Heart right ventricle (tissue), 16 donors: ENCODE measurements at regions not wholly inside any gene's neighbourhood (a gene's known extent, or its start where the extent isn't known, plus 50 kb on each side); places are given as distances from the start of the nearest gene placed in this dataset.

Experiments used
- ATAC-seq, 8 donors: fragments of 200-7000 bp; cut with Tn5 transposase; one replicate each; pipeline ENCODE4 v1.9.1; 2020; ENCODE audit warnings: mild to moderate bottlenecking in 8 of 8, moderate library complexity in 8 of 8, moderate number of reproducible peaks in 1 of 8
- DNase-seq, 2 donors: peaks; one replicate each; pipeline ENCODE4 v3.0.0-alpha.2; 2020
- H3K27ac ChIP-seq, 10 donors: fragments of 200-600 bp; sonication (generic) in 2 of 10; one replicate each; pipeline versions ENCODE4 v1.5.0 to v1.8.0; 2020 to 2022; ENCODE audit warnings: mild to moderate bottlenecking in 3 of 10
- H3K27me3 ChIP-seq, 7 donors: fragments of 200-600 bp; one replicate each; pipeline ENCODE4 v1.8.0; 2021 to 2022; ENCODE audit warnings: mild to moderate bottlenecking in 2 of 7
- H3K36me3 ChIP-seq, 9 donors: fragments of 200-600 bp; sonication (generic) in 1 of 9; one replicate each; pipeline versions ENCODE4 v1.5.0 to v1.8.0; 2020 to 2022; ENCODE audit warnings: mild to moderate bottlenecking in 2 of 9
- H3K4me1 ChIP-seq, 9 donors: fragments of 200-600 bp; sonication (generic) in 1 of 9; one replicate each; pipeline versions ENCODE4 v1.5.0 to v1.8.0; 2020 to 2022; ENCODE audit warnings: mild to moderate bottlenecking in 4 of 9
- H3K4me3 ChIP-seq, 10 donors: fragments of 200-600 bp; sonication (generic) in 2 of 10; one replicate each; pipeline versions ENCODE4 v1.5.0 to v1.8.0; 2020 to 2022; ENCODE audit warnings: mild to moderate bottlenecking in 7 of 10, moderate library complexity in 2 of 10
- H3K9me3 ChIP-seq, 11 donors: fragments of 200-600 bp in 10 of 11; sonication (generic) in 2 of 11; one replicate each; pipeline versions ENCODE4 v1.5.0 to v1.8.0; 2013 to 2022; ENCODE audit warnings: mild to moderate bottlenecking in 2 of 11, control low read depth in 1 of 11, moderate library complexity in 1 of 11
- WGBS, 2 donors: extraction: QIAGEN DNeasy Blood & Tissue Kit; methylation state at CpG; one replicate each; pipeline ENCODE4 v1.1.7; 2013; ENCODE audit warnings: inconsistent platforms in 1 of 2; 5-methylcytosine and 5-hydroxymethylcytosine counted together
- intact Hi-C, 10 donors: fragments of 100-400 bp; cut with DNase I; formaldehyde crosslinking; loops; one replicate each; pipeline versions ENCODE4 v1.11.1 to v1.14.2; 2022
- TF ChIP-seq, protein P1 (sequence below), 9 donors: fragments of 200-600 bp; sonication (generic) in 2 of 9; IDR thresholded peaks; one replicate each; pipeline versions ENCODE4 v1.5.0 to v1.8.0; 2021 to 2022; ENCODE audit warnings: antibody characterized with exemption in 9 of 9, mild to moderate bottlenecking in 5 of 9, moderate library complexity in 1 of 9
- donor health status: Arrhythmogenic right ventricular cardiomyopathy.
- donor health status: ischemic (EF 13 %, LVEDD 7.1; RV severe dilation, severe dysfunction).
- donor health status: healthy with polysubstance abuse.
- donor health status: DM: no; HTN: yes; CAD: no.
- donor health status: DM: no; HTN: no; CAD: no.
- donor health status: ischemic (EF 25% LVEDD 6.9; RV normal size, moderate dysfunction).
- donor health status: ischemic (EF 25% LVEDD 5.7; RV mildly dilated, moderate dysfunction).
- donor health status: healthy.
- donor health status: DM: yes; HTN: yes; CAD: no.
- donor health status: Ischemic cardiomyopathy.
- donor health status: ischemic (EF 35%, LVEDD 5.7; RV mildly dilated, moderate dysfunction).
- donor health status: nonischemic (EF 11% LVEDD 7.7; RV severe dilation, severe dysfunction).
- donor health status: DM: yes; HTN: yes; CAD: no.
- donor health status: PGD.
- donor health status: ischemic (EF 29% LVEDD 5.4; RV normal size, mild dysfunction).
- donor health status: nonischemic (EF 23%, LVEDD 6.1; RV moderate dilation, normal function).

DNA sequence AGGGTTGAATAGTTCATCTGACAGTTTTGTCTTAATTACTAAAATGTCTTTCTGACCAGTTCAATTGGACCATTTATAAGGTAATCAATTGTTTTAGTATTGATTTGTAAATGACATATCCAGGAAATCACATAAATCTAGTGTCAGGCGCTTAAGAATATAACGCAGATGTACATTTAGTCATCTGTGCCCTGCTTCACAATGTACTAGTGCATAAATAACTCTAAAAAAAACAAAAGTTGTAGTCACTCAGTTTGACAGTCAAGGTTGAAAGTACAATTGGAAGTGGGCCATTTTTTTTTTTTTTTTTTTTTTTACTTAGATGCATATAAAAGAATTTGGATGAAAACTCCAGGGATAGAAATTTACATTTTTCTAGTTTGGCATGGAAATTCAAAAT lies 490.4 kb downstream of the PTPRC start:
- ATAC-seq (no peak), DNase-seq (no peak)
- intact Hi-C loops, result no loop called here
- Histone ChIP-seq H3K36me3 (no peaks in the 10 kb centered on the region), H3K27me3 (no peaks in the 10 kb centered on the region), H3K4me1 (no peaks in the 10 kb centered on the region), H3K27ac (no peak overlapping the region), H3K4me3 (no peak overlapping the region), H3K9me3 (no peaks in the 10 kb centered on the region)
- 83 to 85% methylated on average over 2 of the region's 2 CpGs for WGBS, 2 donors
- TF ChIP-seq, protein P1, sequence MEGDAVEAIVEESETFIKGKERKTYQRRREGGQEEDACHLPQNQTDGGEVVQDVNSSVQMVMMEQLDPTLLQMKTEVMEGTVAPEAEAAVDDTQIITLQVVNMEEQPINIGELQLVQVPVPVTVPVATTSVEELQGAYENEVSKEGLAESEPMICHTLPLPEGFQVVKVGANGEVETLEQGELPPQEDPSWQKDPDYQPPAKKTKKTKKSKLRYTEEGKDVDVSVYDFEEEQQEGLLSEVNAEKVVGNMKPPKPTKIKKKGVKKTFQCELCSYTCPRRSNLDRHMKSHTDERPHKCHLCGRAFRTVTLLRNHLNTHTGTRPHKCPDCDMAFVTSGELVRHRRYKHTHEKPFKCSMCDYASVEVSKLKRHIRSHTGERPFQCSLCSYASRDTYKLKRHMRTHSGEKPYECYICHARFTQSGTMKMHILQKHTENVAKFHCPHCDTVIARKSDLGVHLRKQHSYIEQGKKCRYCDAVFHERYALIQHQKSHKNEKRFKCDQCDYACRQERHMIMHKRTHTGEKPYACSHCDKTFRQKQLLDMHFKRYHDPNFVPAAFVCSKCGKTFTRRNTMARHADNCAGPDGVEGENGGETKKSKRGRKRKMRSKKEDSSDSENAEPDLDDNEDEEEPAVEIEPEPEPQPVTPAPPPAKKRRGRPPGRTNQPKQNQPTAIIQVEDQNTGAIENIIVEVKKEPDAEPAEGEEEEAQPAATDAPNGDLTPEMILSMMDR (IDR thresholded peaks at IDR 0.05), result no peak

DNA sequence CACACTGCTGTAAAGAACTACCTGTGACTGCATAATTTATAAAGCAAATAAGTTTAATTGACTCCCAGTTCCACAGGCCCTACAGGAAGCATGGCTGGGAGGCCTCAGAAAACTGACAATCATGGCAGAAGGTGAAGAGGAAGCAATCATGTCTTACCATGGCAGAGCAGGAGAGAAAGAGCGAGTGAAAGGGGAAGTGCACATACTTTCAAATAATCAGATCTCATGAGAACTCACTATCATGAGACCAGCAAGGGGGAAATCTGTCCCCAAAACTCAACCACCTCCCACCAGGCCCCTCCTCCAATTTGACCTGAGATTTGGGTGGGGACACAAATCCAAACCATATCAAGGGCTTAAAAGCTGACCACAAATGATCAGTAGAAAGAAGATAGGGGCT lies 493.2 kb downstream of the PTPRC start:
- no peaks in the 10 kb centered on the region for H3K27me3 ChIP-seq
- H3K36me3 ChIP-seq, result no peaks in the 10 kb centered on the region
- DNase-seq, result no peak
- TF ChIP-seq, protein P1 (IDR thresholded peaks at IDR 0.05), result no peak
- no peaks in the 10 kb centered on the region for H3K9me3 ChIP-seq
- WGBS, 2 donors, result 80 to 91% methylated on average over 1 of the region's 1 CpG
- H3K4me1 ChIP-seq, result no peaks in the 10 kb centered on the region
- H3K4me3 ChIP-seq, result no peak overlapping the region
- H3K27ac ChIP-seq, result no peak overlapping the region
- ATAC-seq, result no peak
- intact Hi-C loops, result loop anchor here in 1 of 10 donors (5.0 kb wide), 1 partner anchor 50 kb away; no protein-coding TSS in a partner anchor

DNA sequence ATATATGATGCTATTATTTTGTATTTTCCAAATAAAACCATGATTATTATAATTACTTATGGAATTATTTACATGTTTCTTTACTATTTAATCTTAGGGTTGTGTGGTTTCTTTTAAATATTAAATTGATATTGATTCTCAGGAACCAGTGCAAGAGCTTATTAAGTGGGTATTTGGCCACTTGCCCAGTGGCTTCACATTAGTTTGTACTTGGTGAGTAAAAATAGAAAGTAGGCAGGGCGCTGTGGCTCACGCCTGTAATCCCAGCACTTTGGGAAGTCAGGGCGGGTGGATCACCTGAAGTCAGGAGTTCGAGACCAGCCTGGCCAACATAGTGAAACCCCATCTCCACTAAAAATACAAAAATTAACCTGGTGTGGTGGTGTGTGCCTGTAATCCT lies 497.1 kb downstream of the PTPRC start:
- ATAC-seq, result no peak
- Histone ChIP-seq H3K9me3 (no peaks in the 10 kb centered on the region), H3K27me3 (no peaks in the 10 kb centered on the region), H3K27ac (no peak overlapping the region), H3K4me3 (no peak overlapping the region), H3K4me1 (no peaks in the 10 kb centered on the region), H3K36me3 (no peaks in the 10 kb centered on the region)
- TF ChIP-seq, protein P1 (IDR thresholded peaks at IDR 0.05), result no peak
- intact Hi-C loops, result no loop called here
- 74 to 75% methylated on average over 4 of the region's 4 CpGs for WGBS, 2 donors
- DNase-seq, result no peak

DNA sequence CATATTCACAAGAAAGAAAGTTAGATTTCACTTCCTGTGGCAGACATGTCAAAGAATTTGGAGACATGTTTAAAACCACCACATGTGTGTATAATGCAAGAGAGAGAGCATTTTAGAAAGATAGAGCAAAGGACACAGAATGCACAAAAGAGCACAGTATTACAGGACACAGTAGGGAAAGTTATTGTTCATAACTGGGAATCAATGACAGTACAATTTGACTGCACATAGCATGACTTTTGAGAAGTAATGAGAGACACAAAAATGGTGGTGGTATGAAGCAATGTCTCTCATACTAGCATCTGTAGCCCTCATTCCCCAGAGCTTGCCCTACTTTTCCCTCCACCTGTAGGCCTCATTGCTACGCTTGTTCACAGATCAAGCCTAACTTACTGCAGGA lies 499.2 kb downstream of the PTPRC start:
- no peaks in the 10 kb centered on the region for H3K9me3 ChIP-seq
- no peaks in the 10 kb centered on the region for H3K27me3 ChIP-seq
- H3K27ac ChIP-seq, result no peak overlapping the region
- intact Hi-C loops, result no loop called here
- WGBS, 2 donors, result 93 to 98% methylated on average over 1 of the region's 1 CpG
- TF ChIP-seq, protein P1 (IDR thresholded peaks at IDR 0.05), result no peak
- H3K4me3 ChIP-seq, result no peak overlapping the region
- no peaks in the 10 kb centered on the region for H3K4me1 ChIP-seq
- ATAC-seq (no peak), DNase-seq (no peak)
- no peaks in the 10 kb centered on the region for H3K36me3 ChIP-seq

DNA sequence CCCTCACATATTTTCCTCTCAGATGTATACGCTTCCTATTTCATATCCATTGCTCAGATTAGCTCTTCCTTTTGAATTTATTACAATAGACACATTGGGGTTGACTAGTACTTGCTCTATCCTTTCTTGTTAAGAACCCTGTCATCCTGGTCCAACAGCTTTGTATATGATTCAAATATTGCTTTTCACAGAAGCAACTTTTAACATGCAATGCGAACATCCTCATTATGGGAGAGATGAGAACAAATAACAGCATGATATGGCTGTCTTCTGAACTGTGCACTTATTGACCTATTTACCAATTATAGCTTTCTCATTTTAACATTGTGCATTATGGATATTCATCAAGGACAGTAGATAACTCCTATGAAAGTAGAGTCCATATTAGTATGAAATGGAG lies 510.8 kb downstream of the PTPRC start:
- Histone ChIP-seq H3K9me3 (no peaks in the 10 kb centered on the region), H3K27ac (no peak overlapping the region), H3K4me3 (no peak overlapping the region), H3K4me1 (no peaks in the 10 kb centered on the region), H3K36me3 (no peaks in the 10 kb centered on the region), H3K27me3 (no peaks in the 10 kb centered on the region)
- ATAC-seq (no peak), DNase-seq (no peak)
- TF ChIP-seq, protein P1 (IDR thresholded peaks at IDR 0.05), result no peak
- WGBS, 2 donors, result 95 to 97% methylated on average over 2 of the region's 2 CpGs
- intact Hi-C loops, result no loop called here
